ENCODE measurements at regions not wholly inside any gene's neighbourhood (a gene's known extent, or its start where the extent isn't known, plus 50 kb on each side); places are given as distances from the start of the nearest gene placed in this dataset.
A peak's percentile ranks its signal among the peaks of the same experiment; 100 is the strongest.

GRCh38 chr1:53384796-53385195, 56.9 kb upstream of the LRP8 start:
- no peak for TF ChIP-seq CTCF (IDR thresholded peaks at IDR 0.05; ENCODE audit: insufficient read depth, missing control alignments)
- FAIRE-seq (no peak), DNase-seq (ENCODE audit: insufficient read length, low spot score) (peak; percentile 55)

GRCh38 chr1:53385276-53386225, 57.7 kb upstream of the LRP8 start:
- TF ChIP-seq CTCF (IDR thresholded peaks at IDR 0.05; ENCODE audit: insufficient read depth, missing control alignments): no peak
- FAIRE-seq (no peak), DNase-seq (ENCODE audit: insufficient read length, low spot score) (no peak)

- TF ChIP-seq CTCF (IDR thresholded peaks at IDR 0.05; ENCODE audit: insufficient read depth, missing control alignments): no peak
- FAIRE-seq (no peak), DNase-seq (ENCODE audit: insufficient read length, low spot score) (no peak)
Observed at GRCh38 chr1:53388963-53389362, 61.1 kb upstream of the LRP8 start.

- DNase-seq (ENCODE audit: insufficient read length, low spot score) (no peak), FAIRE-seq (no peak)
- no peak for TF ChIP-seq CTCF (IDR thresholded peaks at IDR 0.05; ENCODE audit: insufficient read depth, missing control alignments)
Observed at GRCh38 chr1:53390261-53390660, 62.4 kb upstream of the LRP8 start.

- FAIRE-seq: no peak
- TF ChIP-seq CTCF (IDR thresholded peaks at IDR 0.05; ENCODE audit: insufficient read depth, missing control alignments): no peak
- no peak for DNase-seq (ENCODE audit: insufficient read length, low spot score)
Observed at GRCh38 chr1:53390736-53391135, 62.9 kb upstream of the LRP8 start.

- FAIRE-seq (no peak), DNase-seq (ENCODE audit: insufficient read length, low spot score) (no peak)
- TF ChIP-seq CTCF (IDR thresholded peaks at IDR 0.05; ENCODE audit: insufficient read depth, missing control alignments): no peak
Observed at GRCh38 chr1:53391296-53391695, 63.4 kb upstream of the LRP8 start.

- FAIRE-seq (no peak), DNase-seq (ENCODE audit: insufficient read length, low spot score) (no peak)
- no peak for TF ChIP-seq CTCF (IDR thresholded peaks at IDR 0.05; ENCODE audit: insufficient read depth, missing control alignments)
Observed at GRCh38 chr1:53391982-53392381, 64.1 kb upstream of the LRP8 start.

Data from D721Med (cell line).